ENCODE measurements at regions not wholly inside any gene's neighbourhood (a gene's known extent, or its start where the extent isn't known, plus 50 kb on each side); places are given as distances from the start of the nearest gene placed in this dataset.
"Not testable (repeated sequence)": the region's sequence is repeated elsewhere in the genome, so short reads cannot be mapped to it uniquely, and the experiment has no call there.

- Mint-ChIP-seq H3K27me3 (peaks cover 16% of the 10 kb centered on the region), H3K27ac (no peak overlapping the region)
Measured at GRCh38 chr12:108438667-108439066, 76.4 kb upstream of the FICD start.

DNA sequence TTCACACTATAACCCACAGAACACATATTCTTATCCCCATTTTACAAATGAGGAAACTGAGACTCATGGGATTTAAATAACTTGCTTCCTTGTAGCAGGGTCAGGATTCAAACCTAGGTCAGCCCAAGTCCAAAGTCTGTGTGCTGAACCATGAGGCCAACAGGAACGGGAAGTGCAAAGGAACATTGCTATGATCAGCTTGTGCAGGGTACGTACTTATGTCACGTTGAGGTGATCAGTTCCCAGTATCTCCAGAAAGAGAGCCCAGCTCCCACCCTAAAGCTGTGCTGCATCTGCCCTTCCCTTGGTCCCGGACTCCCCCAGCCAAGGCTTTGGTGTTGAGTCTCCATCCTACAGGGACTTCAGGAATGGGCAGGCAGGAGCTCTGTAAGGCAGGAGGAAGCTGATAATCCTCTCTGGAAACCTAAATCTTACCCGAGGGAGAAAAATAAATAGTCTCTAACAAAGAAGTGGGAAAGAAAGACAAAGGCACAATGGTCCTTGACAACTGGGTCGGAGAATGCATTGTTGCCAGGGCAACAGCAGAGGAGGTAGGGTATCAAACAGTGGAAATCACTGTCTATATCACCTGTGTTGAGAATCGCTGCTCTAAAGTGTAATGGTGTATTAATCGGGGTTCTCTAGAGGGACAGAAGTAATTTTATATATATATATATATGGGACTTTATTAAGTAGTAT, 82.5 kb upstream of the FICD start:
- no peak overlapping the region for H3K27ac Mint-ChIP-seq
- no peak for ATAC-seq

More at GRCh38 chr12:108438667-108439066, 76.4 kb upstream of the FICD start:
- Mint-ChIP-seq H3K36me3 (ENCODE audit: low read depth) (no peaks in the 10 kb centered on the region), H3K4me3 (no peak overlapping the region), H3K9me3 (no peaks in the 10 kb centered on the region), H3K4me1 (no peaks in the 10 kb centered on the region)
- DNase-seq, result no peak
- no peak for ATAC-seq

GRCh38 chr12:108430926-108431325, 84.2 kb upstream of the FICD start:
- H3K4me1 Mint-ChIP-seq, result no peaks in the 10 kb centered on the region
- no peaks in the 10 kb centered on the region for H3K36me3 Mint-ChIP-seq (ENCODE audit: low read depth)
- H3K4me3 Mint-ChIP-seq, result no peak overlapping the region
- H3K9me3 Mint-ChIP-seq, result no peaks in the 10 kb centered on the region
- no peak for ATAC-seq
- peaks cover 6% of the 10 kb centered on the region for H3K27me3 Mint-ChIP-seq
- no peak for DNase-seq
- H3K27ac Mint-ChIP-seq, result no peak overlapping the region

More for the DNA sequence above, 82.5 kb upstream of the FICD start:
- H3K4me3 Mint-ChIP-seq, result no peak overlapping the region
- DNase-seq, result no peak
- no peaks in the 10 kb centered on the region for H3K4me1 Mint-ChIP-seq
- H3K36me3 Mint-ChIP-seq (ENCODE audit: low read depth), result no peaks in the 10 kb centered on the region
- no peaks in the 10 kb centered on the region for H3K9me3 Mint-ChIP-seq
- H3K27me3 Mint-ChIP-seq, result peaks cover 6% of the 10 kb centered on the region

GRCh38 chr12:108430245-108430644, 84.8 kb upstream of the FICD start:
- no peaks in the 10 kb centered on the region for H3K36me3 Mint-ChIP-seq (ENCODE audit: low read depth)
- H3K27ac Mint-ChIP-seq, result no peak overlapping the region
- ATAC-seq (no peak), DNase-seq (no peak)
- H3K4me3 Mint-ChIP-seq, result no peak overlapping the region
- H3K9me3 Mint-ChIP-seq, result no peaks in the 10 kb centered on the region
- peaks cover 11% of the 10 kb centered on the region for H3K27me3 Mint-ChIP-seq
- no peaks in the 10 kb centered on the region for H3K4me1 Mint-ChIP-seq

- H3K4me3 Mint-ChIP-seq, result no peak overlapping the region
- no peak overlapping the region for H3K27ac Mint-ChIP-seq
- peaks cover 14% of the 10 kb centered on the region for H3K27me3 Mint-ChIP-seq
- no peaks in the 10 kb centered on the region for H3K36me3 Mint-ChIP-seq (ENCODE audit: low read depth)
- no peaks in the 10 kb centered on the region for H3K4me1 Mint-ChIP-seq
- ATAC-seq (no peak), DNase-seq (no peak)
- no peaks in the 10 kb centered on the region for H3K9me3 Mint-ChIP-seq
Measured at GRCh38 chr12:108425238-108425795, 86.2 kb upstream of the CMKLR1 start.

GRCh38 chr12:108424816-108425215, 85.7 kb upstream of the CMKLR1 start:
- H3K27me3 Mint-ChIP-seq, result peaks cover 14% of the 10 kb centered on the region
- no peak for DNase-seq
- H3K4me1 Mint-ChIP-seq, result no peaks in the 10 kb centered on the region
- no peak for ATAC-seq
- H3K4me3 Mint-ChIP-seq, result no peak overlapping the region
- no peak overlapping the region for H3K27ac Mint-ChIP-seq
- H3K9me3 Mint-ChIP-seq, result no peaks in the 10 kb centered on the region
- no peaks in the 10 kb centered on the region for H3K36me3 Mint-ChIP-seq (ENCODE audit: low read depth)

- peaks cover 14% of the 10 kb centered on the region for H3K27me3 Mint-ChIP-seq
- no peaks in the 10 kb centered on the region for H3K36me3 Mint-ChIP-seq (ENCODE audit: low read depth)
- no peak overlapping the region for H3K27ac Mint-ChIP-seq
- no peaks in the 10 kb centered on the region for H3K4me1 Mint-ChIP-seq
- H3K4me3 Mint-ChIP-seq, result no peak overlapping the region
- ATAC-seq, result no peak
- H3K9me3 Mint-ChIP-seq, result no peaks in the 10 kb centered on the region
- DNase-seq, result no peak
Measured at GRCh38 chr12:108424026-108424425, 84.9 kb upstream of the CMKLR1 start.

DNA sequence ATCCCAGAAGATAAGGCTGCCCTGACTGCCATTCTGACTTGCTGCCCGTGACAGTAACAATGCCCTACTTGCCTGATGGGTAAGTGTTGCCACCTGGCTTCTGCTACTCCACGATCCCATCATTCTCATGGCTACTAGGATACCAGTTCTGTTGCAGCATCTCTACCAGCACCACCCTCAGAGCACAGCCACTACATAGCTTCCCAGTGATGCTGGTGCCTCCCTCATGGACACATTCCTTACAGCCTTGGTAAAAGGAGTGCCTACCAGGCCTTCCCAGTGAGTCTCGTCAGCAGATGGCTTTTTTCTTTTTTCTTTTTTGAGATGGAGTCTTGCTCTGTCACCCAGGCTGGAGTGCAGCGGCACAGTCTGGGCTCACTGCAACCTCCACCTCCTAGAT, 84.4 kb upstream of the CMKLR1 start:
- ATAC-seq (no peak), DNase-seq (no peak)
- peaks cover 14% of the 10 kb centered on the region for H3K27me3 Mint-ChIP-seq
- no peaks in the 10 kb centered on the region for H3K36me3 Mint-ChIP-seq (ENCODE audit: low read depth)
- H3K4me3 Mint-ChIP-seq, result no peak overlapping the region
- H3K4me1 Mint-ChIP-seq, result no peaks in the 10 kb centered on the region
- H3K27ac Mint-ChIP-seq, result no peak overlapping the region
- no peaks in the 10 kb centered on the region for H3K9me3 Mint-ChIP-seq

- not testable (repeated sequence) for H3K27ac Mint-ChIP-seq; ATAC-seq; H3K4me3 Mint-ChIP-seq; H3K4me1 Mint-ChIP-seq; H3K36me3 Mint-ChIP-seq (ENCODE audit: low read depth); H3K9me3 Mint-ChIP-seq; DNase-seq
- peaks cover 11% of the 10 kb centered on the region for H3K27me3 Mint-ChIP-seq
Measured at GRCh38 chr12:108421082-108421481, 82.0 kb upstream of the CMKLR1 start.

DNA sequence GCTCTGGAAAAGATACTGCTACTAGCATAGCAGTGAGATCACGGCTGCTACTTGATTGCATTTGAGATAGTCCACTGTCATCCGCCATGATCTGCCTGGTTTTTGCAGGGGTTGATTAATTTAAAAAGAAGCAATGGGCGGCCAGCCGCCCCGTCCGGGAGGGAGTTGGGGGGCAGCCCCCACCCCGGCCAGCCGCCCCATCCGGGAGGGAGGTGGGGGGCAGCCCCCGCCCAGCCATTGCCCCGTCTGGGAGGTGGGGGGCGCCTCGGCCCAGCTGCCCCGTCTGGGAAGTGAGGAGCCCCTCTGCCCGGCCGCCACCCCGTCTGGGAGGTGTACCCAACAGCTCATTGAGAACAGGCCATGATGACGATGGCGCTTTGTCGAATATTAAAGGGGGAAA, 81.3 kb upstream of the CMKLR1 start:
- H3K27me3 Mint-ChIP-seq; H3K4me3 Mint-ChIP-seq; H3K4me1 Mint-ChIP-seq; ATAC-seq; H3K9me3 Mint-ChIP-seq; H3K36me3 Mint-ChIP-seq (ENCODE audit: low read depth); DNase-seq; H3K27ac Mint-ChIP-seq: not testable (repeated sequence)

DNA sequence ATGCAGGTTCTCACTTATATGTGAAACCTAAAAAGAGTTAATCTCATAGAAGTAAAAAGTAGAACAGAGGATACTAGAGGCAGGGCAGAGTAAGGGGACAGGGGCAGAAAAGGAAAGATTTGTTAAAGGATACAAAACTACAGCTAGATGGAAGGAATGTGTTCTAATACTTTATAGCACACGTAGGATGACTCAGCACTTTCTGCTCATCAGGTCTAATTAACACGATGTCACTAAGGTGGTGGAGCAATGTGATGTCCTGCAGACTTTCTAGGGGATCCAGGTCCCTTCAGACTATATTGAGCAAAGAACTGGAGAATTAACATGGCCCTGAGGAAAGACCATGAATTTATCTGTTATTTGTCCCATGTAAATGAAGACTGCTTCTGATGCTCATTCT, 80.8 kb upstream of the CMKLR1 start:
- Mint-ChIP-seq H3K36me3 (ENCODE audit: low read depth) (no peaks in the 10 kb centered on the region), H3K9me3 (no peaks in the 10 kb centered on the region), H3K4me1 (no peaks in the 10 kb centered on the region), H3K27ac (peak overlapping the region; percentile 46), H3K4me3 (no peak overlapping the region), H3K27me3 (peaks cover 3% of the 10 kb centered on the region)
- ATAC-seq (no peak), DNase-seq (no peak)

- ATAC-seq, result no peak
- H3K27ac Mint-ChIP-seq, result no peak overlapping the region
- H3K4me3 Mint-ChIP-seq, result no peak overlapping the region
- no peak for DNase-seq
- H3K4me1 Mint-ChIP-seq, result no peaks in the 10 kb centered on the region
- H3K9me3 Mint-ChIP-seq, result no peaks in the 10 kb centered on the region
- H3K36me3 Mint-ChIP-seq (ENCODE audit: low read depth), result no peaks in the 10 kb centered on the region
- H3K27me3 Mint-ChIP-seq, result no peaks in the 10 kb centered on the region
Measured at GRCh38 chr12:108418164-108418890, 79.2 kb upstream of the CMKLR1 start.

DNA sequence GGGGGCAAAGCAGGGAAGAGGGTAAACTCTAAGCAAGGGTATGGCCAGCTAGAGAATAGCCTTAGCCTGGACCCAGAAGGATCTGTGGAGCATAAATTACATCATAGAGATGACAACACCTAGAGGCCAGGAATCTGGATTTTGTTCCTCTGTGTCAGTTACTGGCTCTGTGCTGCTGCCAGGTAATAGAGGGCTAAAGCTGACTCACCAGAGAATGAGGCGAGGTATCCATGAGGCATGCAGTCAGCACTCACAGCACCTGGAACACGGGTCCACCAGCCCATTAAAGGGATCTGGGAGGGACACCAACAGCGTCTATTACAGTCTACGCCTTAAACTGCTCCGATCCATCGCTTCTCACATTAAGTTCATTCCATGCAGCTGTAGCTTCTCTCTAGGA, 74.9 kb upstream of the CMKLR1 start:
- no peaks in the 10 kb centered on the region for H3K9me3 Mint-ChIP-seq
- no peaks in the 10 kb centered on the region for H3K4me1 Mint-ChIP-seq
- ATAC-seq, result no peak
- no peak overlapping the region for H3K27ac Mint-ChIP-seq
- peaks cover 5% of the 10 kb centered on the region for H3K27me3 Mint-ChIP-seq
- DNase-seq, result no peak
- no peak overlapping the region for H3K4me3 Mint-ChIP-seq
- no peaks in the 10 kb centered on the region for H3K36me3 Mint-ChIP-seq (ENCODE audit: low read depth)

DNA sequence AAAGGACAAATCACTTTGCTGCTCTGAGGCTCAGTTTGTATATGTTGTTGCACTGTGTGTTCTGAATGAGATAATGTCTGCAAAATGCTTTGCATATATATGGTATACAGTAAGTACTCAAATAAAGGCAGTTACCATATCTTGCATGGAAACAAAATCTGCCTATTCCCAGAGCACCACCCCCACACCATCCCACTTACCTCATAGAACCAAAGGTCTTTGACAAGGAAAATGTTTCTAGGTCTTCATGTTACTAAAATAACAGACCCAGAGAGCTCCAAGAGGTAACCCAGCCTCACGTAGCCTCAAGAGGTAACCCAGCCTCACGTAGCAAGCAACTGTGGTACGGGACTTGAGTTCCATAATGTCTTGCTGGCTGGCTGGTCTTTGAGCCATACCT, 71.6 kb upstream of the CMKLR1 start:
- H3K27ac Mint-ChIP-seq, result no peak overlapping the region
- H3K36me3 Mint-ChIP-seq (ENCODE audit: low read depth), result no peaks in the 10 kb centered on the region
- DNase-seq (no peak), ATAC-seq (no peak)
- H3K27me3 Mint-ChIP-seq, result peaks cover 5% of the 10 kb centered on the region
- H3K9me3 Mint-ChIP-seq, result peaks cover 7% of the 10 kb centered on the region
- no peak overlapping the region for H3K4me3 Mint-ChIP-seq
- H3K4me1 Mint-ChIP-seq, result no peaks in the 10 kb centered on the region

DNA sequence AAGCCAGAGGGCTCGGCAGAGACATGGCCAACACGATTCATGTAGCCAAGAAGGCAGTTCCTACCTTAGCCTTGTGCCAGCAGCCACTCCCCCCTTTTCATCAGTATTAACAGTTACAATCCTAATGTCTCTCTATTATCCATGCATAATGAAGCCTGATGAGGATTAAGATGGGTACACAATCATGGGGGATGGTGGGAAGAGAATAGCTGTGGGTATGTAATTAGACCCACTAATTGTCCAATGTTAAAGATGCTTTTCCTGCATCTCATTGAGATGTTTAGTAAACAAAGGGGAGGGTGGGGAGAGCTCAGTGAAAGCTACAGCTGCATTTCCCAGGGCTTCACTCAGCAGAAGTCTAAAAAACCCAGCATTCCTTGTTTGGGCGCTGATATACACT, 70.4 kb upstream of the CMKLR1 start:
- DNase-seq (no peak), ATAC-seq (no peak)
- Mint-ChIP-seq H3K4me1 (no peaks in the 10 kb centered on the region), H3K9me3 (peaks cover 11% of the 10 kb centered on the region), H3K36me3 (ENCODE audit: low read depth) (no peaks in the 10 kb centered on the region), H3K27me3 (peaks cover 5% of the 10 kb centered on the region), H3K4me3 (no peak overlapping the region), H3K27ac (no peak overlapping the region)

Data from activated naive CD8-positive, alpha-beta T cell treated with anti-CD3 and anti-CD28 coated beads, Interleukin-2, amount 50 U/mL, for 24 hours (primary cell).